ENCODE measurements at regions not wholly inside any gene's neighbourhood (a gene's known extent, or its start where the extent isn't known, plus 50 kb on each side); places are given as distances from the start of the nearest gene placed in this dataset.

DNA sequence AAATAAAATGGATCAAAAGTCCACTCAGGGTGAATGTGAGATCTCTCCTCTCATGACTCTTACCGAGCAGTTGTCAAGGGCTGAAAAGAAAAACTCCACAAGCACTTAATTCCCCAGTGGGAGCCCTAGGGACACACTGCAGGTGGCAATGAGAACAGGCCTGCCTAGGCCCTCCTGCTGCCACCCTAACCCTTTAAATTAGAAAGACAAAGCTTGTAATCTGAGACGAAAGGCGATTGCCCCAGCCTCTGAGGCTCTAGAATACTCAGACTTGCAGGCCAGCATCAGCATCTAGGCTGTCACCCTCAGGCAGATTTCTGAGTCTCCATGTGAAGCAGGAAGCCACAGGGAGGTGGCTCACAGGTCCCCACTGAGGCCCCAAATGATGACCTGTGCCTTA, 457.0 kb upstream of the MYT1L start:
- H3K9me3 Mint-ChIP-seq = peaks cover 3 to 6% of the 10 kb centered on the region in 2 donors
- Histone ChIP-seq H3K9me3 (ENCODE audit: control insufficient read depth, insufficient read depth, low read length) (no peaks in the 10 kb centered on the region), H3K4me1 (ENCODE audit: control insufficient read depth, insufficient read depth, low read length) (no peaks in the 10 kb centered on the region), H3K27me3 (ENCODE audit: control insufficient read depth, insufficient read depth, low read length) (no peaks in the 10 kb centered on the region), H3K4me3 (ENCODE audit: low read length) (no peak overlapping the region), H3K36me3 (ENCODE audit: control insufficient read depth, insufficient read depth, low read length) (no peaks in the 10 kb centered on the region), H3K27ac (ENCODE audit: low read length) (no peak overlapping the region)
- intact Hi-C loops (cut with micrococcal nuclease) = no loop called here
- H3K27ac Mint-ChIP-seq = no peak overlapping the region
- H3K4me1 Mint-ChIP-seq = no peaks in the 10 kb centered on the region
- WGBS (ENCODE audit: insufficient coverage) = 85% methylated on average over 3 of the region's 3 CpGs
- ATAC-seq (no peak), DNase-seq (no peak)
- H3K4me3 Mint-ChIP-seq = no peak overlapping the region
- TF ChIP-seq, protein P1, sequence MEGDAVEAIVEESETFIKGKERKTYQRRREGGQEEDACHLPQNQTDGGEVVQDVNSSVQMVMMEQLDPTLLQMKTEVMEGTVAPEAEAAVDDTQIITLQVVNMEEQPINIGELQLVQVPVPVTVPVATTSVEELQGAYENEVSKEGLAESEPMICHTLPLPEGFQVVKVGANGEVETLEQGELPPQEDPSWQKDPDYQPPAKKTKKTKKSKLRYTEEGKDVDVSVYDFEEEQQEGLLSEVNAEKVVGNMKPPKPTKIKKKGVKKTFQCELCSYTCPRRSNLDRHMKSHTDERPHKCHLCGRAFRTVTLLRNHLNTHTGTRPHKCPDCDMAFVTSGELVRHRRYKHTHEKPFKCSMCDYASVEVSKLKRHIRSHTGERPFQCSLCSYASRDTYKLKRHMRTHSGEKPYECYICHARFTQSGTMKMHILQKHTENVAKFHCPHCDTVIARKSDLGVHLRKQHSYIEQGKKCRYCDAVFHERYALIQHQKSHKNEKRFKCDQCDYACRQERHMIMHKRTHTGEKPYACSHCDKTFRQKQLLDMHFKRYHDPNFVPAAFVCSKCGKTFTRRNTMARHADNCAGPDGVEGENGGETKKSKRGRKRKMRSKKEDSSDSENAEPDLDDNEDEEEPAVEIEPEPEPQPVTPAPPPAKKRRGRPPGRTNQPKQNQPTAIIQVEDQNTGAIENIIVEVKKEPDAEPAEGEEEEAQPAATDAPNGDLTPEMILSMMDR (IDR thresholded peaks at IDR 0.05) = no peak
- H3K36me3 Mint-ChIP-seq = no peaks in the 10 kb centered on the region
- peaks cover 0 to 6% of the 10 kb centered on the region in 2 donors for H3K27me3 Mint-ChIP-seq (ENCODE audit: low read depth in 2 of 2)

DNA sequence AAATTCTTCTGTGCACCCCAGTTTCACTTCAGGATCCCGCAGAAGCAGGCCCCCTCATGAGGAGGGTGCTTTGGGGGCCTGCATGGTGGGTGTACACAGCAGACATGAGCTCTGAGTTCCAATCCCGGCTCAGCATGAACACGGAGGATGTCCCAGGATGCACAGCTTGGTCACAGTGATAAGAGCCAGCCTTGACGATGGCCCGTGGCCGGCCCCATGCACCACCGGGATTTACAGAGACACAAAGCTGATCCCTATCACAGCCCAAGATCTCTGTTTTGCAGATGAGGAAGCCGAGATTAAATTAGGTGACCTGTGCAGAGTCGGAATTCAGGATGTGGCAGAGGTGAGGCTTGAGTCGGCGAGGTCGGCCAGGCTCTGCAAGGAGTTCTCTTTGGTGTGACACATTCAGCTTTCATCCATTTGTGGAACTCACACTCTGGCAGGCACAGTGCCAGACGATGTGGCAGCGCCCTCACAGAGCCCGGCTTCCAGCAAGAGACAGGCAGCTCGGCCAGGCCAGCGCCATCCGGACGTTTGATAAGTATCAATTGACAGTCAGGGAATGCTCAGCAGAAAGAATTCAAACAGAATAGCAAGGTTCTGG, 456.3 kb upstream of the MYT1L start:
- H3K36me3 Mint-ChIP-seq = no peaks in the 10 kb centered on the region
- Histone ChIP-seq H3K27me3 (ENCODE audit: control insufficient read depth, insufficient read depth, low read length) (no peaks in the 10 kb centered on the region), H3K36me3 (ENCODE audit: control insufficient read depth, insufficient read depth, low read length) (no peaks in the 10 kb centered on the region), H3K9me3 (ENCODE audit: control insufficient read depth, insufficient read depth, low read length) (no peaks in the 10 kb centered on the region), H3K4me3 (ENCODE audit: low read length) (no peak overlapping the region), H3K4me1 (ENCODE audit: control insufficient read depth, insufficient read depth, low read length) (no peaks in the 10 kb centered on the region), H3K27ac (ENCODE audit: low read length) (no peak overlapping the region)
- TF ChIP-seq, protein P1 (IDR thresholded peaks at IDR 0.05) = no peak
- ATAC-seq = no peak
- no peak overlapping the region for H3K4me3 Mint-ChIP-seq
- H3K27ac Mint-ChIP-seq = no peak overlapping the region
- DNase-seq = no peak
- no peaks in the 10 kb centered on the region for H3K4me1 Mint-ChIP-seq
- intact Hi-C loops (cut with micrococcal nuclease) = no loop called here
- H3K27me3 Mint-ChIP-seq (ENCODE audit: low read depth in 2 of 2) = peaks cover 0 to 6% of the 10 kb centered on the region in 2 donors
- H3K9me3 Mint-ChIP-seq = peaks cover 3 to 6% of the 10 kb centered on the region in 2 donors
- 86% methylated on average over 19 of the region's 19 CpGs for WGBS (ENCODE audit: insufficient coverage)

DNA sequence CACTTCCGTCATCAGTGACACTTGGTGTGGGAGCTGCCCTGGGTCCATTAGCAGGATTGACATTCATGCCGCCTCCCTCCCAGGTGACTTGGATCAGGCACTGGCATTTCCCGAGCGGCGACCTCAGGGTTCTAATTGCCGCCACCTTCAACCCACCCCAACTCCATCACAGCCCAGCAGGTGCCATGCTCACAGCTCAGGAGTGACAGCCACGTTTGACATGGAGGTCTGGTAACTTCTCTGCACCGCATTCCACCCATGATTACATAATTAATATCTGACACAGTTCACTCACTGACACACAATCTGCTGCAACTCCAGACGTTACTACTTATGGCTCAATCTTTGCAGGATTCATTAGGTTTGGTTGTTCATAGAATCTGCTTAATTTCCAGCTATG, 450.9 kb upstream of the MYT1L start:
- TF ChIP-seq, protein P1 (IDR thresholded peaks at IDR 0.05) = no peak
- H3K4me3 Mint-ChIP-seq = no peak overlapping the region
- H3K27ac Mint-ChIP-seq = no peak overlapping the region
- H3K4me1 Mint-ChIP-seq = peaks cover 0 to 8% of the 10 kb centered on the region in 2 donors
- H3K36me3 Mint-ChIP-seq = no peaks in the 10 kb centered on the region
- ATAC-seq (no peak), DNase-seq (no peak)
- intact Hi-C loops (cut with micrococcal nuclease) = no loop called here
- H3K27me3 Mint-ChIP-seq (ENCODE audit: low read depth in 2 of 2) = peaks cover 0 to 6% of the 10 kb centered on the region in 2 donors
- WGBS (ENCODE audit: insufficient coverage) = 88% methylated on average over 9 of the region's 9 CpGs
- no peaks in the 10 kb centered on the region for H3K27me3 ChIP-seq (ENCODE audit: control insufficient read depth, insufficient read depth, low read length)
- H3K9me3 Mint-ChIP-seq = peaks cover 6 to 9% of the 10 kb centered on the region in 2 donors
- no peaks in the 10 kb centered on the region for H3K36me3 ChIP-seq (ENCODE audit: control insufficient read depth, insufficient read depth, low read length)
- H3K27ac ChIP-seq (ENCODE audit: low read length) = no peak overlapping the region
- peaks cover 3% of the 10 kb centered on the region for H3K9me3 ChIP-seq (ENCODE audit: control insufficient read depth, insufficient read depth, low read length)
- no peaks in the 10 kb centered on the region for H3K4me1 ChIP-seq (ENCODE audit: control insufficient read depth, insufficient read depth, low read length)
- no peak overlapping the region for H3K4me3 ChIP-seq (ENCODE audit: low read length)

DNA sequence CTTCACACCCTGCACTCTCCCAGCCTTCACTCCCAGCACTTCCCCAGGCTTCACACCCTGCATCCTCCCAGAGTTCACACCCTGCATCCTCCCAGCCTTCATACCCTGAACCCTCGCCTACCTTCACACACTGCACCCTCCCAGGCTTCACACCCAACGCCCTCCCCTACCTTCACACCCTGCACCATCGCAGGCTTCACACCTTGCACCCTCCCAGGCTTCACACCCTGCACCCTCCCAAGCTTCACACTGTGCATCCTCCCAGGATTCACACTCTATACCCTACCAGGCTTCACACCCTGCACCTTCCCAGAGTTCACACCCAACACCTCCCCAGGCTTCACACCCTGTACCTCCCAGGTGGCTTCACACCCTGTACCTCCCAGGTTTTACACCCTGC, 448.7 kb upstream of the MYT1L start:
- peaks cover 0 to 8% of the 10 kb centered on the region in 2 donors for H3K4me1 Mint-ChIP-seq
- H3K4me3 ChIP-seq (ENCODE audit: low read length) = no peak overlapping the region
- H3K9me3 Mint-ChIP-seq = peaks cover 6 to 11% of the 10 kb centered on the region in 2 donors
- 70% methylated on average over 3 of the region's 3 CpGs for WGBS (ENCODE audit: insufficient coverage)
- no peak overlapping the region for H3K27ac Mint-ChIP-seq
- no peaks in the 10 kb centered on the region for H3K27me3 ChIP-seq (ENCODE audit: control insufficient read depth, insufficient read depth, low read length)
- H3K27me3 Mint-ChIP-seq (ENCODE audit: low read depth in 2 of 2) = peaks cover 0 to 3% of the 10 kb centered on the region in 2 donors
- H3K27ac ChIP-seq (ENCODE audit: low read length) = no peak overlapping the region
- intact Hi-C loops (cut with micrococcal nuclease) = no loop called here
- ATAC-seq = no peak
- H3K4me3 Mint-ChIP-seq = no peak overlapping the region
- H3K4me1 ChIP-seq (ENCODE audit: control insufficient read depth, insufficient read depth, low read length) = no peaks in the 10 kb centered on the region
- H3K36me3 ChIP-seq (ENCODE audit: control insufficient read depth, insufficient read depth, low read length) = no peaks in the 10 kb centered on the region
- no peak for DNase-seq
- H3K36me3 Mint-ChIP-seq = no peaks in the 10 kb centered on the region
- TF ChIP-seq, protein P1 (IDR thresholded peaks at IDR 0.05) = no peak
- H3K9me3 ChIP-seq (ENCODE audit: control insufficient read depth, insufficient read depth, low read length) = peaks cover 3% of the 10 kb centered on the region
